Ishikawa (cell line): ENCODE measurements at regions not wholly inside any gene's neighbourhood (a gene's known extent, or its start where the extent isn't known, plus 50 kb on each side); places are given as distances from the start of the nearest gene placed in this dataset.

ENCODE experiments used
- CREB1 ChIP-seq: IDR thresholded peaks from 2 replicates; pipeline ENCODE4 v1.6.1; 2012; ENCODE audit warnings: low read depth
- EP300 ChIP-seq: IDR thresholded peaks from 2 replicates; pipeline ENCODE4 v1.6.1; 2012; ENCODE audit warnings: borderline replicate concordance
- NFIC ChIP-seq: IDR thresholded peaks from 2 replicates; pipeline ENCODE4 v1.6.1; 2012
- TAF1 ChIP-seq: IDR thresholded peaks from 2 replicates; pipeline ENCODE4 v1.6.1; 2012; ENCODE audit warnings: low read depth, mild to moderate bottlenecking
- TEAD4 ChIP-seq: IDR thresholded peaks from 2 replicates; pipeline ENCODE4 v1.6.1; 2012
- YY1 ChIP-seq: IDR thresholded peaks from 2 replicates; pipeline ENCODE4 v1.6.1; 2012; ENCODE audit warnings: low read depth
- ZBTB7A ChIP-seq: IDR thresholded peaks from 2 replicates; pipeline ENCODE4 v1.6.1; 2012; ENCODE audit warnings: low read depth
- TF ChIP-seq, protein P1 (sequence below): IDR thresholded peaks from 2 replicates; pipeline ENCODE4 v1.6.1; 2012
- TF ChIP-seq, protein P2 (sequence below): IDR thresholded peaks from 2 replicates; pipeline ENCODE4 v1.6.1; 2012
- TF ChIP-seq, protein P3 (sequence below): IDR thresholded peaks from 2 replicates; pipeline ENCODE4 v1.6.1; 2012; ENCODE audit warnings: low read depth, mild to moderate bottlenecking

DNA sequence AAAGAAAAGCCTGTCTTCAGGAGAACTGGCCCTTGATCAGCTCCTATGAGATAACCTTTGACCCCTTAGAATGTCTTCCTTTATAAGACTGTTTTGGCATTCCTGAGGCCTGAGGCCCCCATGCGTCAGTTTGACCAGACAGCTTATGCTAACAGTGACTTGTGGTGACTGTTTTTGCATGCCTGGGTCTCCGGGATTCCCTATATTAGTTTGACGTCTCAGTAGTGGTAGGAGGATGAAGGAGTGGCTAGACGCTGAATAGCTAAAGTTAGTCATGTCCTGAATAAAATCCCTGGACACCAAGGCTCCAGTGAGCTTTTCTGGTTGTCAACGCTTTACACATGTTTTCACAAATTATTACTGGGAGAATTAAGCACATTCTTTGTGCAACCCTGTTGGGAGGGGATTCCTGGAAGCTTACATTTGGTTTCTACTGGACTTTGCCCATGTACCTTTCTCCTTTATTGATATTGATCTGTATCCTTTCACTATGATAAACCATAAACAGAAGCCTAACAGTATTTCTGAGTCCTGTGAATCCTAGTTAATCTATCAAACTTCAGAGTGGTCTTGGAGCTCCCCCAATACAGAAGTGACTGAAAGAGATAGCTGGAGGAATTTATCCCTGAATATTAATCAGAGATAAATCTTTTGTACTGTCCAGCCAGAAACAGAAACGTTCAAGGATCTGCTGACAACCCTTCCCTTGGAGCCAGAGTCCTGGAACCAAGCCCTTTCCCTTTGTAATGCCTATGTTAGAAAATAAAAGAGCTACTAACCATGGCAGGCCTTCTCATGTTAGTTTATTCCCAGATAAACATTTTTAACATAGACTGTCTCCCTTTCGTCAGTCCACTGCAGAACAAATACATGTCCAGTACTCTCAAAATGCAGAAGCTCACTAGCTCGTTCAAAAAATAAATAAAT lies 479.2 kb downstream of the RPS29 start:
- TF ChIP-seq NFIC = no peak
- TF ChIP-seq, protein P1, sequence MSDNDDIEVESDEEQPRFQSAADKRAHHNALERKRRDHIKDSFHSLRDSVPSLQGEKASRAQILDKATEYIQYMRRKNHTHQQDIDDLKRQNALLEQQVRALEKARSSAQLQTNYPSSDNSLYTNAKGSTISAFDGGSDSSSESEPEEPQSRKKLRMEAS = no peak
- no peak for TF ChIP-seq EP300
- TF ChIP-seq, protein P2, sequence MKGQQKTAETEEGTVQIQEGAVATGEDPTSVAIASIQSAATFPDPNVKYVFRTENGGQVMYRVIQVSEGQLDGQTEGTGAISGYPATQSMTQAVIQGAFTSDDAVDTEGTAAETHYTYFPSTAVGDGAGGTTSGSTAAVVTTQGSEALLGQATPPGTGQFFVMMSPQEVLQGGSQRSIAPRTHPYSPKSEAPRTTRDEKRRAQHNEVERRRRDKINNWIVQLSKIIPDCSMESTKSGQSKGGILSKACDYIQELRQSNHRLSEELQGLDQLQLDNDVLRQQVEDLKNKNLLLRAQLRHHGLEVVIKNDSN = no peak
- no peak for TF ChIP-seq TAF1
- no peak for TF ChIP-seq TEAD4
- TF ChIP-seq, protein P3, sequence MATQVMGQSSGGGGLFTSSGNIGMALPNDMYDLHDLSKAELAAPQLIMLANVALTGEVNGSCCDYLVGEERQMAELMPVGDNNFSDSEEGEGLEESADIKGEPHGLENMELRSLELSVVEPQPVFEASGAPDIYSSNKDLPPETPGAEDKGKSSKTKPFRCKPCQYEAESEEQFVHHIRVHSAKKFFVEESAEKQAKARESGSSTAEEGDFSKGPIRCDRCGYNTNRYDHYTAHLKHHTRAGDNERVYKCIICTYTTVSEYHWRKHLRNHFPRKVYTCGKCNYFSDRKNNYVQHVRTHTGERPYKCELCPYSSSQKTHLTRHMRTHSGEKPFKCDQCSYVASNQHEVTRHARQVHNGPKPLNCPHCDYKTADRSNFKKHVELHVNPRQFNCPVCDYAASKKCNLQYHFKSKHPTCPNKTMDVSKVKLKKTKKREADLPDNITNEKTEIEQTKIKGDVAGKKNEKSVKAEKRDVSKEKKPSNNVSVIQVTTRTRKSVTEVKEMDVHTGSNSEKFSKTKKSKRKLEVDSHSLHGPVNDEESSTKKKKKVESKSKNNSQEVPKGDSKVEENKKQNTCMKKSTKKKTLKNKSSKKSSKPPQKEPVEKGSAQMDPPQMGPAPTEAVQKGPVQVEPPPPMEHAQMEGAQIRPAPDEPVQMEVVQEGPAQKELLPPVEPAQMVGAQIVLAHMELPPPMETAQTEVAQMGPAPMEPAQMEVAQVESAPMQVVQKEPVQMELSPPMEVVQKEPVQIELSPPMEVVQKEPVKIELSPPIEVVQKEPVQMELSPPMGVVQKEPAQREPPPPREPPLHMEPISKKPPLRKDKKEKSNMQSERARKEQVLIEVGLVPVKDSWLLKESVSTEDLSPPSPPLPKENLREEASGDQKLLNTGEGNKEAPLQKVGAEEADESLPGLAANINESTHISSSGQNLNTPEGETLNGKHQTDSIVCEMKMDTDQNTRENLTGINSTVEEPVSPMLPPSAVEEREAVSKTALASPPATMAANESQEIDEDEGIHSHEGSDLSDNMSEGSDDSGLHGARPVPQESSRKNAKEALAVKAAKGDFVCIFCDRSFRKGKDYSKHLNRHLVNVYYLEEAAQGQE = no peak
- no peak for TF ChIP-seq YY1
- no peak for TF ChIP-seq CREB1
- TF ChIP-seq ZBTB7A = no peak
